PFSK-1 (cell line): ENCODE measurements at regions not wholly inside any gene's neighbourhood (a gene's known extent, or its start where the extent isn't known, plus 50 kb on each side); places are given as distances from the start of the nearest gene placed in this dataset.

Source experiments
- FOXP2 ChIP-seq: optimal IDR thresholded peaks from 2 replicates; pipeline ENCODE3; 2011; ENCODE audit warnings: borderline replicate concordance, control low read depth, inconsistent platforms; ENCODE audit not compliant: insufficient read depth; ENCODE audit errors: extremely low read length, extremely low read depth
- POLR2AphosphoS5 ChIP-seq: IDR thresholded peaks from 2 replicates; pipeline ENCODE4 v1.6.1; 2012; ENCODE audit warnings: low read depth, mild to moderate bottlenecking, control low read depth, low read length, moderate library complexity
- SIN3A ChIP-seq: IDR thresholded peaks from 2 replicates; pipeline ENCODE4 v1.6.1; 2012; ENCODE audit warnings: mild to moderate bottlenecking, low read length, moderate library complexity, borderline replicate concordance; ENCODE audit not compliant: insufficient read depth
- TAF1 ChIP-seq: IDR thresholded peaks from 2 replicates; pipeline ENCODE4 v1.6.1; 2012; ENCODE audit warnings: low read length, control low read depth, borderline replicate concordance; ENCODE audit not compliant: insufficient read depth
- TF ChIP-seq, protein P1 (sequence below), 2 experiments: IDR thresholded peaks; 2 replicates each; pipeline versions ENCODE4 v1.6.1 to v1.8.0; 2011 to 2012; ENCODE audit warnings: low read depth in 2 of 2, low read length in 2 of 2, control low read depth in 1 of 2, inconsistent platforms in 1 of 2, mild to moderate bottlenecking in 1 of 2, moderate library complexity in 1 of 2; ENCODE audit not compliant: insufficient read depth in 1 of 2

DNA sequence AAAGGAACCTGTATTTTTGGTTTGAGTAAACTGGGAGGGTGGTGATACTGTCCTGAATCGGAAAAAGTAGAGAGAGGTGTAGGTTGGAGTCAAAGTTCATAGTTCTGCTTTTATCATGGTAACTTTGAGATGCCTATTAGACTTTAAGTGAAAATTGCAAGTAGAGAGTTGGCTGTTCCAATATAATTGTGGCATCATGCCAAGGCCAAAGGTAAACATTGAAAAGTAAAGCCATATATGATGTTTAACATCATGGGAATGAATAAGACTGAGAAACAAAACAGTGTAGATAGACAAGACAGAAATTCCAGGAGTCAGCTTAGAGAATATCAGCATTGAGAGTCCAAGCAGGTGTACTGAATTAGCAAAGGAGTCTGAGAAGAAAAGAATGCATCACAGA, 570.9 kb downstream of the HTR7 start:
- TF ChIP-seq FOXP2: no peak
- TF ChIP-seq TAF1: no peak
- TF ChIP-seq, protein P1, sequence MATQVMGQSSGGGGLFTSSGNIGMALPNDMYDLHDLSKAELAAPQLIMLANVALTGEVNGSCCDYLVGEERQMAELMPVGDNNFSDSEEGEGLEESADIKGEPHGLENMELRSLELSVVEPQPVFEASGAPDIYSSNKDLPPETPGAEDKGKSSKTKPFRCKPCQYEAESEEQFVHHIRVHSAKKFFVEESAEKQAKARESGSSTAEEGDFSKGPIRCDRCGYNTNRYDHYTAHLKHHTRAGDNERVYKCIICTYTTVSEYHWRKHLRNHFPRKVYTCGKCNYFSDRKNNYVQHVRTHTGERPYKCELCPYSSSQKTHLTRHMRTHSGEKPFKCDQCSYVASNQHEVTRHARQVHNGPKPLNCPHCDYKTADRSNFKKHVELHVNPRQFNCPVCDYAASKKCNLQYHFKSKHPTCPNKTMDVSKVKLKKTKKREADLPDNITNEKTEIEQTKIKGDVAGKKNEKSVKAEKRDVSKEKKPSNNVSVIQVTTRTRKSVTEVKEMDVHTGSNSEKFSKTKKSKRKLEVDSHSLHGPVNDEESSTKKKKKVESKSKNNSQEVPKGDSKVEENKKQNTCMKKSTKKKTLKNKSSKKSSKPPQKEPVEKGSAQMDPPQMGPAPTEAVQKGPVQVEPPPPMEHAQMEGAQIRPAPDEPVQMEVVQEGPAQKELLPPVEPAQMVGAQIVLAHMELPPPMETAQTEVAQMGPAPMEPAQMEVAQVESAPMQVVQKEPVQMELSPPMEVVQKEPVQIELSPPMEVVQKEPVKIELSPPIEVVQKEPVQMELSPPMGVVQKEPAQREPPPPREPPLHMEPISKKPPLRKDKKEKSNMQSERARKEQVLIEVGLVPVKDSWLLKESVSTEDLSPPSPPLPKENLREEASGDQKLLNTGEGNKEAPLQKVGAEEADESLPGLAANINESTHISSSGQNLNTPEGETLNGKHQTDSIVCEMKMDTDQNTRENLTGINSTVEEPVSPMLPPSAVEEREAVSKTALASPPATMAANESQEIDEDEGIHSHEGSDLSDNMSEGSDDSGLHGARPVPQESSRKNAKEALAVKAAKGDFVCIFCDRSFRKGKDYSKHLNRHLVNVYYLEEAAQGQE (IDR thresholded peaks at IDR 0.05; ENCODE audit: insufficient read depth in 1 of 2, low read depth in 2 of 2, low read length in 2 of 2): no peak
- TF ChIP-seq SIN3A: no peak
- no peak for TF ChIP-seq POLR2AphosphoS5

DNA sequence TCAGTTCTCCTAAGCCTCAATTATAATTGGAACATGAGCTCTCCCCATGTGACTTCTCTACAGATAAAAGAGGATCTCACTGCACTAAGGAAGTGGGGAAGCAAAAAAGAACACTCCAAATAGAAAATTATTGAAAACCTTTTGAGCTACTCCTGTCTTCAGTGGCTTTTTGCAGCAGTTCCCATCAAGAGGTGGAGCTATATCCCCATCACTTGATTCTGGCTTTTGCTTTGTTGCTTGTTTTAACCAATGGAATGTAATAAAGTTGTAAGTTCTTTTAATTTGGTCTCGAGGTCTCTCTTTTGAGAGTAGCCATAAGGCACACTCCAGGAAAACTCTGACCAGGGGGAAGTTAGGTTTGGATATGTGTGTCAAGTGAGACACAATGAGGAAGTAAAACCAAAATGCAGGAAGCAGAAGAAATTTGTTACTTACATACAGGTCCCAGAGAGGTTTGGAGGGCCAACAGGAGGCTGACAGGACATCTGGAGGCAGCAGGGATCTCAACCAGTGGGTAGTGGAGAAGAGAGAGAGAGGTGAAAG, 569.4 kb downstream of the HTR7 start:
- TF ChIP-seq POLR2AphosphoS5 (no peak), SIN3A (no peak), TAF1 (no peak)
- TF ChIP-seq, protein P1 (IDR thresholded peaks at IDR 0.05; ENCODE audit: insufficient read depth in 1 of 2, low read depth in 2 of 2, low read length in 2 of 2): no peak

DNA sequence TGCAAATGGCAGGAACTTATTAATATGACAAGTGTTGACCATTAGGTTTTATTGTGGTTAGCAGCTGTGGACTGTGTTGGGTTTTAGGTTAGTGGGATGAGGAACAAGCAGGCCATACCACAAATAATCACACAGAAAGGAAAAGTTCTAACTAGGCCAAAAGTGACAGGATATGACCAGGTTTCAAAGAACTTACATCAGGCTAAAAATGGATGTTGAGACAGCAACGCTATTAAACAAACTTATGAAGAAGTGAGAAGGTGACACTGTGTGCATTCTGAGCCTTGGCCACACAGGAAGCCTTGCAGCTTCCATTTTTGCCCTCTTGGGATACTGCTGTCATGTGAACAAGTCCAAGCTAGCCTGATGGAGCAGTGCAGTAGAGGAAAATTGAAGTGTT, 568.8 kb downstream of the HTR7 start:
- TF ChIP-seq TAF1 (no peak), SIN3A (no peak), POLR2AphosphoS5 (no peak), FOXP2 (no peak)
- TF ChIP-seq, protein P1 (IDR thresholded peaks at IDR 0.05; ENCODE audit: insufficient read depth in 1 of 2, low read depth in 2 of 2, low read length in 2 of 2): no peak

DNA sequence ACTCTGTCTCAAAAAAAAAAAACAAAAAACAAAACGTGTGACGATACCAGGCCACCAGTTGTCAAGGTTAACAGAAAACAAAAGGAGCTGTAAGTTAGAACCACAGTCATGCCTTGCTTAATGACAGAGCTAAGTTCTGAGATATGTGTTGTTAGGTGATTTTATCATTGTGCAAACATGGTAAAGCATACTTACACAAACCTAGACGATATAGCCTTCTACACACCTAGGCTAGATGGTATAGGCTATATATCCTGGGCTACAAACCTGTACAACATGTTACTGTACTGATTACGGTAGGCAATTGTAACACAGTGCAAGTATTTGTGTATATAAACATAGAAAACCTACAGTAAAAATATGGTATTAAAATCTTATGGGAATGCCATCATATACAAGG, 564.2 kb downstream of the HTR7 start:
- no peak for TF ChIP-seq SIN3A
- TF ChIP-seq FOXP2: no peak
- no peak for TF ChIP-seq TAF1
- TF ChIP-seq POLR2AphosphoS5: no peak
- TF ChIP-seq, protein P1 (IDR thresholded peaks at IDR 0.05; ENCODE audit: insufficient read depth in 1 of 2, low read depth in 2 of 2, low read length in 2 of 2): no peak
